Fibroblast of villous mesenchyme (primary cell): ENCODE measurements at regions not wholly inside any gene's neighbourhood (a gene's known extent, or its start where the extent isn't known, plus 50 kb on each side); places are given as distances from the start of the nearest gene placed in this dataset.

Experiments
- DNase-seq: peaks from one replicate; pipeline ENCODE4 v3.0.0-alpha.2; 2010; ENCODE audit warnings: low read depth
- H3K4me3 ChIP-seq: 2 replicates; pipeline ENCODE4 v1.5.1; 2011; ENCODE audit warnings: low read depth, mild to moderate bottlenecking, low read length
- TF ChIP-seq, protein P1 (sequence below): IDR thresholded peaks from 2 replicates; pipeline ENCODE4 v1.5.1; 2012; ENCODE audit warnings: low read depth, mild to moderate bottlenecking, low read length; ENCODE audit not compliant: insufficient read depth

DNA sequence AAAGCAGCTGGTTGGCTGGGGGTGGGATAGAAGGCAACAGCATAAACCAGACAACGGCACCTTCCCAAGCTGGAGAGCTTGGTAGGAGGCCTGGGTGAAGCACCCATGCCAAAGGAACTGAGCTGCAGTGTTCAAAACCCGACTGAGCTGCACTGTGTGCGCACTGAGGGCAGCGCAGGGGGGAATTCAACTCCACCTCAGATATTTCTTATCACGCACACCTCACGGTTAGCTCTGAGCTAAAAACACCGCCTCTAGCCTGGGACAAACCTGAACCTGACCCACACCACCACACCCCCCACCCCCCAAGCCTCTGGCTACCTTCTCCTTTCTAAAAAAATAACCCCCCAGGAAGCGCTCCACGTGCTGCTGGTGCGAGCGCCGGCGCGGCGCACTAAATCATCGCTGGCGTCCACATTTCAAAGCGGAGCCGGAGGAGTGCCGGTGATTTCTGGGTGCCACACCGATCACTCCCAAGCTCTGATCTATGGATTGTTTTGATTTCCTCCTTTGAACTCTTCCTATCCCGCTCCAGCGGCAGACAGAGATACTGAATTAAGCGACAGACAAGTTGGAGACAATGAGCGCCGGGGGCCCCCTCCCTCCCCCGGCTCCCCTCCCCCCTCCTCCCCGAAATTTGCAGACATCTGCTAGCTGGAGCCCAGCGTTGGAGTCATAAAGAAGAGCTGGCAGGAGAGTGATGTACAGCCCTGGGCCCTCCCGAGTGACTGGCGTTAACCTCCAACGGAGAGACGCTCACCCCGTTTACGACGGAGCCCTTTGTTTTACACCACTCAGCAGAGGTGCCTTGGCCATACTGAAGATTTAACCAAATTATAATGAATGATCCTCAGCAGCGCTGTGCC is 85.0 kb downstream of the NOG start:
- peak overlapping the region; percentile 17 for H3K4me3 ChIP-seq
- DNase-seq = peak; percentile 2
- TF ChIP-seq, protein P1, sequence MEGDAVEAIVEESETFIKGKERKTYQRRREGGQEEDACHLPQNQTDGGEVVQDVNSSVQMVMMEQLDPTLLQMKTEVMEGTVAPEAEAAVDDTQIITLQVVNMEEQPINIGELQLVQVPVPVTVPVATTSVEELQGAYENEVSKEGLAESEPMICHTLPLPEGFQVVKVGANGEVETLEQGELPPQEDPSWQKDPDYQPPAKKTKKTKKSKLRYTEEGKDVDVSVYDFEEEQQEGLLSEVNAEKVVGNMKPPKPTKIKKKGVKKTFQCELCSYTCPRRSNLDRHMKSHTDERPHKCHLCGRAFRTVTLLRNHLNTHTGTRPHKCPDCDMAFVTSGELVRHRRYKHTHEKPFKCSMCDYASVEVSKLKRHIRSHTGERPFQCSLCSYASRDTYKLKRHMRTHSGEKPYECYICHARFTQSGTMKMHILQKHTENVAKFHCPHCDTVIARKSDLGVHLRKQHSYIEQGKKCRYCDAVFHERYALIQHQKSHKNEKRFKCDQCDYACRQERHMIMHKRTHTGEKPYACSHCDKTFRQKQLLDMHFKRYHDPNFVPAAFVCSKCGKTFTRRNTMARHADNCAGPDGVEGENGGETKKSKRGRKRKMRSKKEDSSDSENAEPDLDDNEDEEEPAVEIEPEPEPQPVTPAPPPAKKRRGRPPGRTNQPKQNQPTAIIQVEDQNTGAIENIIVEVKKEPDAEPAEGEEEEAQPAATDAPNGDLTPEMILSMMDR = no peak

DNA sequence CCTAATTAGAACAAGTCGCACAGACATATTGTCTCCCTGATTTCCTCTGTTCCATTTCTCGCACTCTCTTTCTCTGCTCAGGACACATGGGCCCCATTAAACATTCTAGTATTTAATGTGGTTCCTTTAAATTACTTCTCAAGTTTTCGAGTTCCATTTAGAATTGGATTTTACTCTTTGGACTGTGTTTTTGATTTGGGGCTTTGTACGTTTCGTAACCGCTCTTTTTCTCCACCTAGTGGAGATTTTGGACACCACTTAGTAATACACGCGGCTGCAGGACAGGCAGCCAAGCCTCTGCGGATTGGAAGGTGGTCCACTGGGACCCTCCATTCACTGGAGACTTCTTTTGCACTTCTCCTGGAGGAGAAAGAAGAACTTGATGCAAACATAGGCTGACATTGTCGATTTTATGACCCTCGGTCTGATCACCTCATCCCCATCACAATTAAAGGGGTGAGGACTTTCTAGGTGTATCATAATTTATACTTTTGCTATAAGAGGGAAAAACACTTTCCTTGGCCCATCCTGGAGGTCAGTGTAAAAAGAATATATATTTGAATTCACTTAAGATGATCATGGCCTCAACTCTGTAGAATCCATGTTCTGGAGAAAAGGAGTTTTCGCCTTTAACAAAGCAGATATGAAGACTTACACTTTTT is 85.7 kb downstream of the NOG start:
- peak; percentile 35 for DNase-seq
- TF ChIP-seq, protein P1 = peak; percentile 63
- peak overlapping the region; percentile 17 for H3K4me3 ChIP-seq

DNA sequence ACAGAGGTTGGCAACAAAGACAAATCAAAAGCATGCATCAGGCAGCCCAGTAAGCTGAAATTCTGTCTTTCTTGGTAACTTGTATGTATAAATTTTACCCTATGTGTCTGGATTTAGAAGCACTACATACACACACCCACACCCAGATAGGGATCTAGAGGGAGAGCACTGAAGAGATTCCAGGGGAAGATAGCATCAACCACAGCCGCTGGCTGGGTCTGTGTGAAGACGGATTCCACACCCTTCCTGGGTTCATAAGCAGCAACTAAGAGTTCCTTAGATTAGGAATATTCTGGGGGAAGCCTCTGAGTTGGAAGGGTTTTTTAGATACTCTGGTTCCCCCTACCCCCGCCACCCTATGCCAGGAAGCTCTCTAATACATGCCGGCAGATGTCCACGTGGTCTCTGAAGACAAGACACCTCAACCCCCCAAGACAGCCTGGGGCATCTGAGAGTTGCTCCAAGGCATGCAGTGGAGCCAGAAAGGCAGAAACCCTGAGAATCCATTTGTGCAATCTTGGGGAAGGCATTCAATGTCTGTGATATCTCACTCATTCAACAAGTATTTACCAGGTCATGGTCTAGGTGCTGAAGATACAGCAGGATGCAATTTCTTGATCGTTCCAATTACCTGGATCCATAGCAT is 86.4 kb downstream of the NOG start:
- peak; percentile 31 for DNase-seq
- no peak overlapping the region for H3K4me3 ChIP-seq
- TF ChIP-seq, protein P1 = no peak

DNA sequence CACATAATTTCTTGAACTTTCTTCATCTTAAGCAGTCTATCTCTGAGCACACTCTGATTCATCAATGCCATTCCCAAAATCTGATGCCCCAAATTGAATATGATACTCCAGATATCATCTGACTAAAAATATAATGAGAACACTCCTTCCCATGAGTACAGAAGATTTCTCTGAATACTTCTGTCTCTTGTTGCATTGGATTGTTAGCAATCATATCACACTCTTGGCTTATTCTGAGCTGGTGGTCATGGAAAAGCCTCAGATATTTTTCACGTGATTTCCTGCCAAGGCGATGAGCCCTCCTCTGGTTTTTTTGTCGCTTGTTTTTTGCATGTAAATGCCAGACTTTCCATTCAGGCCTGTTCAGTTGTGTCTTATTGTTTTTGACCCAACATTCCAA is 87.2 kb downstream of the NOG start:
- TF ChIP-seq, protein P1 = no peak
- no peak overlapping the region for H3K4me3 ChIP-seq
- DNase-seq = no peak

DNA sequence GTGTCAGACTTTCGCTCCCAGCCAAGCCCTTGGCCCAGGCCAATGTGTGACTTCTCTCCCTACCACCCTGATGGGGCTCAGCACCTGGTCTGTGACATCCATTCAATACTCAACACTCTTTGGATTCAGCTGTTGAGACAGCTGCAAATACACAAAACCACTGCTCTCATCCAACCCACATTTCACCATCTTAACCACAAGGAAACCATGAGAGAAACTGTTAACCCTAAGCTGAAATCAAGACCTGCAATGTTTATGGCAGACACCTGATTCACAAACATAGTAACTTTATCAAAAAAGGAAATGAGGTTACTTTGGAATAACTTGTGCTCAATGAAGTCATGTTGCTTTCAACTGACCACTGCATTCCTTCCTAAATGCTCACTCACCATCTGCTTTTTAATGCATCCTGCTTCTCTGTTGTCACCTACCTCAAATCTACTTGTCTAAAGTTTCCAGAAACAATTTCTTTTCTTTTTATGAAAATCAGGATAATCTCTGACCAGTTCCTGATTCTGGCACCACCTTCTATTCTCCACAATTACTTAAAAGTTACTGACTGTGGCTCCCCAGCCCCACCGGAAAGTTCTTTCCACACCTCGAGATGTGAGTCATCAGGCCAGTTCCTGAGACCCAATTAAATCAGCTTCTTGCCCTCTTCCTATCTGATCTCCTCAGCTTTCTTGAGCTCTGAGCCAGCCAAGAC is 88.2 kb downstream of the NOG start:
- DNase-seq = peak; percentile 85
- TF ChIP-seq, protein P1 = no peak
- H3K4me3 ChIP-seq = no peak overlapping the region

DNA sequence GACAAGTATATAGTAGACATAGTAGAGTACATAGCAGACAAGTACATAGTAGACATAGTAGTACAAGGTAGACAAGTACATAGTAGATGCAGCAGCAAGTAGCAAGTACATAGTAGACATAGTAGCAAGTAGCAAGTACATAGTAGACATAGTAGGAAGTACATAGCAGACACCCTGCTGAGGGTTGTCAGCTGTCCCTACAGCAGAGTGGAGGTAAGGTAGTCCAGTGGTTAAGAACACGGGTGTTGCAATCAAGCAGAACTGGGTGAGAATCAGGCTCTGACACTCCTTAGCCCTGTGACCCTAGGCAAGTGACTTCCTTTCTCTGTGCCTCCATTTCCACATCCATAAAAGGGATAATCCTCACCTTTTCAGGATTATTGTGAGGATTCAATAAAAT is 94.7 kb downstream of the NOG start:
- TF ChIP-seq, protein P1 = no peak
- no peak overlapping the region for H3K4me3 ChIP-seq
- DNase-seq = no peak
